Activated B cell treated with CpG ODN at 0.5 μM for 24 hours (primary cell): ENCODE measurements at regions not wholly inside any gene's neighbourhood (a gene's known extent, or its start where the extent isn't known, plus 50 kb on each side); places are given as distances from the start of the nearest gene placed in this dataset.

Experiments
- ATAC-seq: fragments of 200-7000 bp; cut with Tn5 transposase; one replicate; pipeline ENCODE4 v1.10.0; 2021; ENCODE audit warnings: low read depth, mild to moderate bottlenecking, moderate library complexity
- CTCF ChIA-PET: fragments of 350-600 bp; sonication (Branson Sonifier 250); formaldehyde crosslinking; loops from one replicate; lab custom pipeline; 2021; ENCODE audit warnings: antibody characterized with exemption; lab: Charles Lee
- POLR2A ChIA-PET: fragments of 350-600 bp; sonication (Branson Sonifier 250); formaldehyde crosslinking; loops from one replicate; lab custom pipeline; 2021; ENCODE audit warnings: antibody characterized with exemption; lab: Charles Lee
- DNase-seq: peaks from one replicate; pipeline ENCODE4 v3.0.0; 2022
- H3K27ac Mint-ChIP-seq: one replicate; pipeline ENCODE4 v1.8.0; 2020; ENCODE audit warnings: mixed read lengths
- H3K27me3 Mint-ChIP-seq: one replicate; pipeline ENCODE4 v1.8.0; 2021; ENCODE audit warnings: mixed read lengths
- H3K36me3 Mint-ChIP-seq: one replicate; pipeline ENCODE4 v1.8.0; 2021; ENCODE audit warnings: low read depth, mixed read lengths
- H3K4me1 Mint-ChIP-seq: one replicate; pipeline ENCODE4 v1.8.0; 2021; ENCODE audit warnings: mixed read lengths
- H3K4me3 Mint-ChIP-seq: one replicate; pipeline ENCODE4 v1.8.0; 2020; ENCODE audit warnings: mild to moderate bottlenecking, mixed read lengths
- H3K9me3 Mint-ChIP-seq: one replicate; pipeline ENCODE4 v1.8.0; 2020; ENCODE audit warnings: mixed read lengths
- CTCF ChIP-seq: fragments of 200-600 bp; IDR thresholded peaks from one replicate; pipeline ENCODE4 v1.8.0; 2022; ENCODE audit warnings: antibody characterized with exemption, mild to moderate bottlenecking
- intact Hi-C: fragments of 100-400 bp; cut with micrococcal nuclease; formaldehyde crosslinking; loops from one replicate; pipeline ENCODE4 v1.15.1; 2024

GRCh38 chr4:157840034-157840433 lies 332.8 kb downstream of the GASK1B start:
- ATAC-seq (no peak), DNase-seq (no peak)
- TF ChIP-seq CTCF, result no peak
- intact Hi-C loops, result no loop called here
- Mint-ChIP-seq H3K36me3 (no peaks in the 10 kb centered on the region), H3K27ac (no peak overlapping the region), H3K4me1 (no peaks in the 10 kb centered on the region), H3K27me3 (no peaks in the 10 kb centered on the region), H3K9me3 (no peaks in the 10 kb centered on the region), H3K4me3 (no peak overlapping the region)
- CTCF ChIA-PET, result no interaction called here
- POLR2A ChIA-PET, result no interaction called here

GRCh38 chr4:157838366-157838765 lies 334.5 kb downstream of the GASK1B start:
- CTCF ChIA-PET, result no interaction called here
- ATAC-seq (no peak), DNase-seq (no peak)
- H3K27ac Mint-ChIP-seq, result no peak overlapping the region
- POLR2A ChIA-PET, result no interaction called here
- intact Hi-C loops, result no loop called here
- H3K4me3 Mint-ChIP-seq, result no peak overlapping the region
- H3K9me3 Mint-ChIP-seq, result no peaks in the 10 kb centered on the region
- no peaks in the 10 kb centered on the region for H3K4me1 Mint-ChIP-seq
- H3K27me3 Mint-ChIP-seq, result no peaks in the 10 kb centered on the region
- H3K36me3 Mint-ChIP-seq, result no peaks in the 10 kb centered on the region
- TF ChIP-seq CTCF, result no peak

GRCh38 chr4:157837071-157837703 lies 335.6 kb downstream of the GASK1B start:
- Mint-ChIP-seq H3K27ac (no peak overlapping the region), H3K27me3 (no peaks in the 10 kb centered on the region), H3K36me3 (no peaks in the 10 kb centered on the region), H3K4me1 (no peaks in the 10 kb centered on the region), H3K9me3 (no peaks in the 10 kb centered on the region), H3K4me3 (no peak overlapping the region)
- TF ChIP-seq CTCF, result no peak
- ATAC-seq, result no peak
- POLR2A ChIA-PET, result no interaction called here
- intact Hi-C loops, result no loop called here
- CTCF ChIA-PET, result no interaction called here
- no peak for DNase-seq

GRCh38 chr4:157832596-157832995 lies 340.2 kb downstream of the GASK1B start:
- Mint-ChIP-seq H3K4me3 (no peak overlapping the region), H3K4me1 (no peaks in the 10 kb centered on the region), H3K36me3 (no peaks in the 10 kb centered on the region), H3K27ac (no peak overlapping the region), H3K9me3 (peaks cover 11% of the 10 kb centered on the region), H3K27me3 (no peaks in the 10 kb centered on the region)
- no peak for TF ChIP-seq CTCF
- intact Hi-C loops, result no loop called here
- CTCF ChIA-PET, result no interaction called here
- no peak for DNase-seq
- ATAC-seq, result no peak
- POLR2A ChIA-PET, result no interaction called here

- ATAC-seq (no peak), DNase-seq (no peak)
- ChIA-PET CTCF (no interaction called here), POLR2A (no interaction called here)
- Mint-ChIP-seq H3K4me3 (no peak overlapping the region), H3K36me3 (no peaks in the 10 kb centered on the region), H3K4me1 (no peaks in the 10 kb centered on the region), H3K27me3 (no peaks in the 10 kb centered on the region), H3K27ac (no peak overlapping the region), H3K9me3 (peaks cover 15% of the 10 kb centered on the region)
- intact Hi-C loops, result no loop called here
- no peak for TF ChIP-seq CTCF
These were observed 348.8 kb downstream of the GASK1B start for GRCh38 chr4:157824021-157824420.
